Upper lobe of right lung (tissue), 1 donor: ENCODE measurements at regions not wholly inside any gene's neighbourhood (a gene's known extent, or its start where the extent isn't known, plus 50 kb on each side); places are given as distances from the start of the nearest gene placed in this dataset.
"Not testable (repeated sequence)": the region's sequence is repeated elsewhere in the genome, so short reads cannot be mapped to it uniquely, and the experiment has no call there.

Experiments used
- ATAC-seq: fragments of 200-7000 bp; cut with Tn5 transposase; one replicate; pipeline ENCODE4 v1.9.1; 2020; ENCODE audit warnings: mild to moderate bottlenecking, moderate library complexity
- DNase-seq: peaks from one replicate; pipeline ENCODE4 v3.0.0-alpha.2; 2020
- H3K27ac ChIP-seq: fragments of 200-600 bp; one replicate; pipeline ENCODE4 v1.8.0; 2022
- H3K27me3 ChIP-seq: fragments of 200-600 bp; one replicate; pipeline ENCODE4 v1.8.0; 2022; ENCODE audit warnings: mild to moderate bottlenecking
- H3K36me3 ChIP-seq: fragments of 200-600 bp; one replicate; pipeline ENCODE4 v1.8.0; 2022
- H3K4me1 ChIP-seq: fragments of 200-600 bp; one replicate; pipeline ENCODE4 v1.8.0; 2022
- H3K4me3 ChIP-seq: fragments of 200-600 bp; one replicate; pipeline ENCODE4 v1.8.0; 2022; ENCODE audit warnings: mild to moderate bottlenecking
- H3K9me3 ChIP-seq: fragments of 200-600 bp; one replicate; pipeline ENCODE4 v1.8.0; 2022
- intact Hi-C: fragments of 100-400 bp; cut with DNase I; formaldehyde crosslinking; loops from one replicate; pipeline ENCODE4 v1.11.0; 2022
- TF ChIP-seq, protein P1 (sequence below): fragments of 200-600 bp; IDR thresholded peaks from one replicate; pipeline ENCODE4 v1.8.0; 2022; ENCODE audit warnings: antibody characterized with exemption
- donor health status: DM: no; HTN: yes; CAD: no; lungs with severe emphysema.

- DNase-seq = no peak
- intact Hi-C loops = no loop called here
- TF ChIP-seq, protein P1, sequence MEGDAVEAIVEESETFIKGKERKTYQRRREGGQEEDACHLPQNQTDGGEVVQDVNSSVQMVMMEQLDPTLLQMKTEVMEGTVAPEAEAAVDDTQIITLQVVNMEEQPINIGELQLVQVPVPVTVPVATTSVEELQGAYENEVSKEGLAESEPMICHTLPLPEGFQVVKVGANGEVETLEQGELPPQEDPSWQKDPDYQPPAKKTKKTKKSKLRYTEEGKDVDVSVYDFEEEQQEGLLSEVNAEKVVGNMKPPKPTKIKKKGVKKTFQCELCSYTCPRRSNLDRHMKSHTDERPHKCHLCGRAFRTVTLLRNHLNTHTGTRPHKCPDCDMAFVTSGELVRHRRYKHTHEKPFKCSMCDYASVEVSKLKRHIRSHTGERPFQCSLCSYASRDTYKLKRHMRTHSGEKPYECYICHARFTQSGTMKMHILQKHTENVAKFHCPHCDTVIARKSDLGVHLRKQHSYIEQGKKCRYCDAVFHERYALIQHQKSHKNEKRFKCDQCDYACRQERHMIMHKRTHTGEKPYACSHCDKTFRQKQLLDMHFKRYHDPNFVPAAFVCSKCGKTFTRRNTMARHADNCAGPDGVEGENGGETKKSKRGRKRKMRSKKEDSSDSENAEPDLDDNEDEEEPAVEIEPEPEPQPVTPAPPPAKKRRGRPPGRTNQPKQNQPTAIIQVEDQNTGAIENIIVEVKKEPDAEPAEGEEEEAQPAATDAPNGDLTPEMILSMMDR = no peak
These were observed 180.2 kb downstream of the TFAP2B start for GRCh38 chr6:50998905-50999304.

DNA sequence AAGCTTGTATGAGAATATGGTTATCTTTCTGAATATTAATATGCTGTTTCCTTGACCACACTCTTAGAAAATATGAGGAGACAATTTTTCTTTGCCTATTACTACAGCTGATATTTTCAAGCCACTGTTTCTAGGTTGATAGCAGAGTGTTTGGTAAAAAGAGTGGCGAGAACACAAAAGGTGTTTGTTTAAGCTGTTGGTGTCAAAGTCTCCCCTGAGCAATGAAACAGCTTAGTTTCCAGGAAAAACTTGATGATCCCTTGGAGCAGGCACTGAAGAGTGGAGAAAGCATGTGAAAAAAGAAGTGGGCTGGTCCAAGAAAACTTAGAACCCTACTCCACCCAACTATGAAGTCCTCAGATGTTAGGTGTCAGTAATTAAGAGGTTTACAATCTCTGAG, 182.7 kb downstream of the TFAP2B start:
- Histone ChIP-seq H3K27ac (no peak overlapping the region), H3K4me3 (no peak overlapping the region), H3K9me3 (no peaks in the 10 kb centered on the region), H3K27me3 (no peaks in the 10 kb centered on the region), H3K36me3 (no peaks in the 10 kb centered on the region), H3K4me1 (no peaks in the 10 kb centered on the region)
- ATAC-seq = no peak
- DNase-seq = no peak
- intact Hi-C loops = no loop called here
- TF ChIP-seq, protein P1 = no peak

More at GRCh38 chr6:50998905-50999304, 180.2 kb downstream of the TFAP2B start:
- no peaks in the 10 kb centered on the region for H3K27me3 ChIP-seq
- no peaks in the 10 kb centered on the region for H3K9me3 ChIP-seq
- H3K27ac ChIP-seq = no peak overlapping the region
- H3K4me1 ChIP-seq = no peaks in the 10 kb centered on the region
- no peak for ATAC-seq
- no peak overlapping the region for H3K4me3 ChIP-seq
- H3K36me3 ChIP-seq = no peaks in the 10 kb centered on the region

- intact Hi-C loops = no loop called here
- Histone ChIP-seq H3K36me3 (no peaks in the 10 kb centered on the region), H3K4me3 (no peak overlapping the region), H3K4me1 (no peaks in the 10 kb centered on the region), H3K27ac (no peak overlapping the region), H3K9me3 (no peaks in the 10 kb centered on the region), H3K27me3 (no peaks in the 10 kb centered on the region)
- TF ChIP-seq, protein P1 = no peak
- DNase-seq (no peak), ATAC-seq (no peak)
These were observed 185.7 kb downstream of the TFAP2B start for GRCh38 chr6:51004380-51004779.

DNA sequence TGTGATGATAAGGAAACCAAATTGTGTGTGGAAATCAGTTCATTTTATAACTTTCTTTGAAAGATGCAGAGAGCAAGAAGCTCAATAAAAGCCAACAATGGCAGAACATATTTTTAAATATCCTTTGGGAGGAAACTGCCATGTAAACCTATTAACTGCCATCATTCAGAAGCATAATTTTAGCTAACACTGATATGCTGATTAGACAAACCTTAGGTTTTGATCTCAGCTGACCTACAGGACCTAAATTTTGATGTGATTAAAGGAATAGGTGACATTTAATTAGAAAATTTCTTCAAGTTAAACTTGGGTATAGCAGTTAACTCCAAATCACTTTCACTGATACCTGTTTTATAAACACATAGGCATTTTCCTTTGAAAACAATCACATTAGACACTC, 187.1 kb downstream of the TFAP2B start:
- ATAC-seq = no peak
- TF ChIP-seq, protein P1 = no peak
- H3K27ac ChIP-seq = no peak overlapping the region
- no peaks in the 10 kb centered on the region for H3K36me3 ChIP-seq
- no peak for DNase-seq
- H3K4me1 ChIP-seq = no peaks in the 10 kb centered on the region
- H3K9me3 ChIP-seq = no peaks in the 10 kb centered on the region
- no peaks in the 10 kb centered on the region for H3K27me3 ChIP-seq
- H3K4me3 ChIP-seq = no peak overlapping the region
- intact Hi-C loops = no loop called here

DNA sequence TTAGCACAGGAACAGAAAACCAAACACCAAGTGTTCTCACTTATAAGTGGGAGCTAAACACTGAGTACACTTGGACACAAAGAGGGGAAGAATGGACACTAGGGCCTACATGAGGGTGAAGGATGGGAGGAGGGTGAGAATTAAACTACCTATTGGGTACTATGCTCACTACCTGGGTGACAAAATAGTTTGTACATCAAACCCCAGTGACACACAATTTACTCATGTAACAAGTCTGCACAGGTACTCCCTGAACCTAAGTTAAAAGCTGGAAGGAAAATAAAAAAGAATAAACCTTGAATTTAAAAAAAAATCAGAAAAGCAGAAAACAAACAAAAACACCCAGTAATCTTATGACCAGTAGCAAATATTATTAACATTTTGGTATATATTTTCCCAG, 188.6 kb downstream of the TFAP2B start:
- H3K36me3 ChIP-seq = no peaks in the 10 kb centered on the region
- no peak overlapping the region for H3K27ac ChIP-seq
- no peak overlapping the region for H3K4me3 ChIP-seq
- no peaks in the 10 kb centered on the region for H3K9me3 ChIP-seq
- H3K4me1 ChIP-seq = no peaks in the 10 kb centered on the region
- ATAC-seq = no peak
- TF ChIP-seq, protein P1 = no peak
- no peaks in the 10 kb centered on the region for H3K27me3 ChIP-seq
- intact Hi-C loops = no loop called here
- DNase-seq = no peak

GRCh38 chr6:51008693-51009092, 190.0 kb downstream of the TFAP2B start:
- H3K4me3 ChIP-seq, H3K9me3 ChIP-seq, H3K4me1 ChIP-seq, DNase-seq, H3K27me3 ChIP-seq, H3K36me3 ChIP-seq, H3K27ac ChIP-seq, ATAC-seq, intact Hi-C loops: not testable (repeated sequence)
